T-cell (primary cell): ENCODE measurements at regions not wholly inside any gene's neighbourhood (a gene's known extent, or its start where the extent isn't known, plus 50 kb on each side); places are given as distances from the start of the nearest gene placed in this dataset.

Experiments
- ATAC-seq, 4 experiments: fragments of 200-7000 bp in 3 of 4; fragments of 150-1000 bp in 1 of 4; cut with Tn5 transposase; replicated peaks in 1 of 4; 1 replicate in 3 of 4; 2 replicates in 1 of 4; pipeline ENCODE4 v1.10.0; 2021; ENCODE audit warnings: moderate library complexity in 3 of 4, mild to moderate bottlenecking in 2 of 4, moderate number of reproducible peaks in 1 of 4
- CTCF ChIA-PET, 2 donors: fragments of 300-600 bp; sonication (Branson Sonifier 250); formaldehyde crosslinking; loops; one replicate each; lab custom pipeline; 2022; ENCODE audit warnings: antibody characterized with exemption in 2 of 2; lab: Charles Lee
- POLR2A ChIA-PET, 2 donors: fragments of 300-600 bp; sonication (Branson Sonifier 250); formaldehyde crosslinking; loops; one replicate each; lab custom pipeline; 2022; ENCODE audit warnings: antibody characterized with exemption in 2 of 2; lab: Charles Lee
- DNase-seq, 35 experiments: peaks; one replicate each; pipeline versions ENCODE4 v3.0.0 to v3.0.0-alpha.2; 2013 to 2023
- H3K27ac ChIP-seq: one replicate; pipeline ENCODE4 v1.5.1; 2013; ENCODE audit warnings: low read length
- H3K27me3 ChIP-seq, 2 experiments: replicated peaks in 1 of 2; 1 replicate in 1 of 2; 2 replicates in 1 of 2; pipeline versions ENCODE4 v1.6.1 to v1.7.0; 2013; ENCODE audit warnings: low read length in 1 of 2, mixed read lengths in 1 of 2; ENCODE audit not compliant: control insufficient read depth in 2 of 2, insufficient read depth in 2 of 2; ENCODE audit errors: extremely low read depth in 1 of 2
- H3K36me3 ChIP-seq, 2 donors: 1 replicate in 1 of 2; 2 replicates in 1 of 2; pipeline versions ENCODE4 v1.6.1 to v1.7.0; 2013; ENCODE audit warnings: low read length in 1 of 2; ENCODE audit not compliant: control insufficient read depth in 2 of 2, insufficient read depth in 1 of 2; ENCODE audit errors: extremely low read depth in 1 of 2
- H3K4me1 ChIP-seq, 2 experiments: 1 replicate in 1 of 2; 2 replicates in 1 of 2; pipeline versions ENCODE4 v1.6.1 to v1.7.0; 2013; ENCODE audit warnings: low read length in 2 of 2, mixed read lengths in 1 of 2; ENCODE audit not compliant: insufficient read depth in 2 of 2, control insufficient read depth in 1 of 2; ENCODE audit errors: extremely low read depth in 1 of 2
- H3K4me3 ChIP-seq, 2 donors: 1 replicate in 1 of 2; 2 replicates in 1 of 2; pipeline versions ENCODE4 v1.5.1 to v1.7.0; 2013; ENCODE audit warnings: mild to moderate bottlenecking in 2 of 2, low read length in 1 of 2, moderate library complexity in 1 of 2; ENCODE audit not compliant: control insufficient read depth in 1 of 2; ENCODE audit errors: extremely low read depth in 1 of 2
- H3K9me3 ChIP-seq: 2 replicates; pipeline ENCODE4 v1.7.0; 2013
- H3K27ac Mint-ChIP-seq, 2 donors: one replicate each; pipeline ENCODE4 v1.8.0; 2020 to 2021; ENCODE audit warnings: mild to moderate bottlenecking in 2 of 2, mixed read lengths in 2 of 2
- H3K27me3 Mint-ChIP-seq, 2 donors: one replicate each; pipeline ENCODE4 v1.8.0; 2021 to 2022; ENCODE audit warnings: mixed read lengths in 2 of 2
- H3K36me3 Mint-ChIP-seq: one replicate; pipeline ENCODE4 v1.8.0; 2021; ENCODE audit warnings: mixed read lengths
- H3K4me1 Mint-ChIP-seq, 3 donors: one replicate each; pipeline ENCODE4 v1.8.0; 2020 to 2022; ENCODE audit warnings: mixed read lengths in 3 of 3, mild to moderate bottlenecking in 1 of 3
- H3K4me3 Mint-ChIP-seq, 3 donors: one replicate each; pipeline ENCODE4 v1.8.0; 2020 to 2022; ENCODE audit warnings: mild to moderate bottlenecking in 3 of 3, mixed read lengths in 3 of 3, moderate library complexity in 3 of 3
- H3K9me3 Mint-ChIP-seq, 3 donors: one replicate each; pipeline ENCODE4 v1.8.0; 2020 to 2022; ENCODE audit warnings: mixed read lengths in 3 of 3
- WGBS: methylation state at CpG from one replicate; pipeline ENCODE4 v1.1.5; 2013; ENCODE audit warnings: missing lambda C conversion rate; ENCODE audit not compliant: insufficient coverage; 5-methylcytosine and 5-hydroxymethylcytosine counted together

DNA sequence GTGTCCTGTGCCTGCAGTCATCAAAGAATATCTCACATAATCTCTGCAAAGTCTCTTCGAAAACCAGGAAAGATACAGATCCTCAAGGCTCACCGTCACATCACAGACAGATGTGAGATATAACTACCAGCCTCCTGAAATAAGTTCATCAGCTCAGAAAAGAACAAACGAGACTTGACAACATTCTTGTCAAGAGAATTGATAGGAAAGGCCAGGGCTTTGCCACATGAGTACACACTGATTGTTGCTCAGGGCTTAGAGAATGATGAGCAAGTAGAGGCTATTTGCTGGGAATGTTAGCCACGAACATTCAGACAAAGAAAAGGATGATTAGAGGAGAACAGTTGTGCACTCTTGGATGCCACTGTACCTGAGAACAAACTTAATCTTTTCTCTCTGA lies 535.1 kb downstream of the ELAVL2 start:
- Histone ChIP-seq H3K36me3 (no peaks in the 10 kb centered on the region), H3K27ac (no peak overlapping the region), H3K4me1 (no peaks in the 10 kb centered on the region), H3K9me3 (no peaks in the 10 kb centered on the region), H3K4me3 (no peak overlapping the region), H3K27me3 (no peaks in the 10 kb centered on the region)
- DNase-seq (no peak), ATAC-seq (no peak)
- ChIA-PET CTCF (no interaction called here), POLR2A (no interaction called here)
- H3K36me3 Mint-ChIP-seq = no peaks in the 10 kb centered on the region
- H3K4me3 Mint-ChIP-seq = no peak overlapping the region
- no peaks in the 10 kb centered on the region for H3K27me3 Mint-ChIP-seq
- H3K27ac Mint-ChIP-seq = no peak overlapping the region
- H3K4me1 Mint-ChIP-seq = no peaks in the 10 kb centered on the region
- peaks cover 7 to 11% (median 10%) of the 10 kb centered on the region in 3 donors for H3K9me3 Mint-ChIP-seq
- WGBS = 64% methylated on average over 4 of the region's 4 CpGs

DNA sequence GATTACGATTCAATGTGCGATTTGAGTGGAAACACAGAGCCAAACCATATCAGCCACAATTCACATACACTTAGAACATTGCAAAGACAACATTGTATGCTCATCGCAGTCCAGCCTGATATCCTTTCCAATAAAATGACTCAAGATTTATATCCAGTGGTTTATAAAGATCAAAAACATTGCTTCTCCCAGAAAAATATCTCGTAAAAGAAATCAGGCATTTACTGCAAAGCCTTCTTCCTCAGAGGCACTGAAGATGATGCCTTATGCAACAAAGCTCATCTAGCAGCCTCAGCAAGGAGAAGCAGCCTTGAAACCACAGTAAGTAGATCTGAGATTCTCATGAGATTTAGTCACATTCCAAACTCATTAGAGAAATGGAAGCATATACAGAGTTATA lies 523.8 kb downstream of the ELAVL2 start:
- no peaks in the 10 kb centered on the region for H3K27me3 ChIP-seq
- ATAC-seq (no peak), DNase-seq (no peak)
- ChIA-PET CTCF (no interaction called here), POLR2A (no interaction called here)
- no peaks in the 10 kb centered on the region for H3K9me3 ChIP-seq
- 80% methylated on average over 4 of the region's 4 CpGs for WGBS
- Mint-ChIP-seq H3K4me3 (no peak overlapping the region), H3K27me3 (no peaks in the 10 kb centered on the region), H3K9me3 (peaks cover 16 to 27% (median 21%) of the 10 kb centered on the region in 3 donors), H3K27ac (no peak overlapping the region), H3K4me1 (no peaks in the 10 kb centered on the region), H3K36me3 (no peaks in the 10 kb centered on the region)
- H3K36me3 ChIP-seq = no peaks in the 10 kb centered on the region
- H3K4me1 ChIP-seq = no peaks in the 10 kb centered on the region
- H3K4me3 ChIP-seq = no peak overlapping the region
- H3K27ac ChIP-seq = no peak overlapping the region

DNA sequence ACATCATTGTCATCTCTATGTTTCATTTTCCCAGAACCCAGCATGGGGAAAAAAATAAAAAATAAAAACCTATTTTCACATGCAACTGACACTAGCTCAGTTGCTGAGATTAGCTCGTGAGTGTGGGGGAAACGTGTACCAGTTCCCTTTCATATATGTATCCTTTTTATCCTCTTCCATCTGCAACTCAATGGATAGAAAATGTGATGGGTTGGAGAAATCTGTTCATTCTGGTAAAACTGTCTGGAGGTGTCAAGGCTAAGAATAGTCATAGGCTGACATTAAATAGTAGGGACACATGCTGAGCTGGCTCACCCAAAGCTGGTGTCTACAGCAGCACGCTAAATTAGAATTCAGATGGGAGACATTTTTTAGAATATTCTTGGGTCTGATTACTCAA lies 519.3 kb downstream of the ELAVL2 start:
- Mint-ChIP-seq H3K36me3 (no peaks in the 10 kb centered on the region), H3K9me3 (peaks cover 16 to 40% (median 22%) of the 10 kb centered on the region in 3 donors), H3K27me3 (no peaks in the 10 kb centered on the region), H3K4me3 (no peak overlapping the region), H3K27ac (no peak overlapping the region), H3K4me1 (no peaks in the 10 kb centered on the region)
- ChIA-PET CTCF (no interaction called here), POLR2A (no interaction called here)
- ATAC-seq (no peak), DNase-seq (no peak)
- Histone ChIP-seq H3K36me3 (no peaks in the 10 kb centered on the region), H3K4me3 (no peak overlapping the region), H3K27ac (no peak overlapping the region), H3K4me1 (no peaks in the 10 kb centered on the region), H3K27me3 (no peaks in the 10 kb centered on the region), H3K9me3 (no peaks in the 10 kb centered on the region)
- WGBS = no CpG with 5 or more reads among the region's 3 CpGs

- no peaks in the 10 kb centered on the region for H3K4me1 ChIP-seq
- POLR2A ChIA-PET = no interaction called here
- CTCF ChIA-PET = no interaction called here
- no peak overlapping the region for H3K4me3 Mint-ChIP-seq
- H3K27ac Mint-ChIP-seq = no peak overlapping the region
- no peak for ATAC-seq
- H3K36me3 ChIP-seq = no peaks in the 10 kb centered on the region
- DNase-seq = no peak
- peaks cover 15 to 36% (median 17%) of the 10 kb centered on the region in 3 donors for H3K9me3 Mint-ChIP-seq
- H3K27ac ChIP-seq = no peak overlapping the region
- H3K9me3 ChIP-seq = no peaks in the 10 kb centered on the region
- no peak overlapping the region for H3K4me3 ChIP-seq
- no peaks in the 10 kb centered on the region for H3K4me1 Mint-ChIP-seq
- WGBS = no CpG with 5 or more reads among the region's 5 CpGs
- no peaks in the 10 kb centered on the region for H3K36me3 Mint-ChIP-seq
- no peaks in the 10 kb centered on the region for H3K27me3 ChIP-seq
- no peaks in the 10 kb centered on the region for H3K27me3 Mint-ChIP-seq
These were observed 518.1 kb downstream of the ELAVL2 start for GRCh38 chr9:23307731-23308513.

GRCh38 chr9:23309800-23310199 lies 516.2 kb downstream of the ELAVL2 start:
- Mint-ChIP-seq H3K27me3 (no peaks in the 10 kb centered on the region), H3K27ac (no peak overlapping the region), H3K4me3 (no peak overlapping the region), H3K9me3 (peaks cover 15 to 33% (median 19%) of the 10 kb centered on the region in 3 donors), H3K4me1 (no peaks in the 10 kb centered on the region), H3K36me3 (no peaks in the 10 kb centered on the region)
- POLR2A ChIA-PET = no interaction called here
- no peaks in the 10 kb centered on the region for H3K9me3 ChIP-seq
- no peaks in the 10 kb centered on the region for H3K36me3 ChIP-seq
- H3K27ac ChIP-seq = no peak overlapping the region
- CTCF ChIA-PET = no interaction called here
- DNase-seq (no peak), ATAC-seq (no peak)
- no peaks in the 10 kb centered on the region for H3K4me1 ChIP-seq
- no peak overlapping the region for H3K4me3 ChIP-seq
- H3K27me3 ChIP-seq = no peaks in the 10 kb centered on the region

- Histone ChIP-seq H3K27ac (no peak overlapping the region), H3K4me1 (no peaks in the 10 kb centered on the region), H3K36me3 (no peaks in the 10 kb centered on the region), H3K9me3 (peaks cover 2% of the 10 kb centered on the region), H3K4me3 (no peak overlapping the region), H3K27me3 (no peaks in the 10 kb centered on the region)
- ChIA-PET CTCF (no interaction called here), POLR2A (no interaction called here)
- ATAC-seq = no peak
- H3K27me3 Mint-ChIP-seq = no peaks in the 10 kb centered on the region
- no peak overlapping the region for H3K4me3 Mint-ChIP-seq
- WGBS = 96% methylated on average over 3 of the region's 4 CpGs
- no peak overlapping the region for H3K27ac Mint-ChIP-seq
- no peak for DNase-seq
- H3K4me1 Mint-ChIP-seq = no peaks in the 10 kb centered on the region
- peaks cover 10 to 16% (median 14%) of the 10 kb centered on the region in 3 donors for H3K9me3 Mint-ChIP-seq
- no peaks in the 10 kb centered on the region for H3K36me3 Mint-ChIP-seq
These were observed 511.8 kb downstream of the ELAVL2 start for GRCh38 chr9:23314247-23314646.

DNA sequence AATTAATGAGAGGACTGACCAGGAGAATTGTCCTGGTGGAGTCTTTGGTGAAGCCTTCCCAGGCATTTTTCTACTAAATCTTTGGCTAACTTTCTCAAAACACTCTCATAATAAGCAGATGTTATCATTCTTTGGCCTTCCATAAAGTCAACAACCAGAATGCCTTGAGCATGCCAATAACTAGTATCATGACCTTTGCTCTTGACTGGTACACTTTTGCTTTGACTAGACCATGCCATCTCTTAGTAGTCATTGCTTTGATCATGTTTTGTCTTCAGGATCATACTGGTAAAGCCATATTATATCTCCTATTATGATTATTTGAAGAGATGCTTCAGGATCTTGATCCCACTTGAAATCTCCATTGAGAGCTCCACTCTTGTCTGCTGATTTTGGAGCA lies 506.9 kb downstream of the ELAVL2 start:
- ChIA-PET POLR2A (no interaction called here), CTCF (no interaction called here)
- Mint-ChIP-seq H3K27me3 (no peaks in the 10 kb centered on the region), H3K27ac (no peak overlapping the region), H3K36me3 (no peaks in the 10 kb centered on the region), H3K4me1 (no peaks in the 10 kb centered on the region), H3K9me3 (peaks cover 8 to 24% (median 12%) of the 10 kb centered on the region in 3 donors), H3K4me3 (no peak overlapping the region)
- no peaks in the 10 kb centered on the region for H3K36me3 ChIP-seq
- ATAC-seq = no peak
- no peaks in the 10 kb centered on the region for H3K27me3 ChIP-seq
- H3K9me3 ChIP-seq = peaks cover 2% of the 10 kb centered on the region
- no peaks in the 10 kb centered on the region for H3K4me1 ChIP-seq
- H3K27ac ChIP-seq = no peak overlapping the region
- no peak overlapping the region for H3K4me3 ChIP-seq
- no peak for DNase-seq
